Suprapubic skin (tissue), 3 donors: ENCODE measurements at regions not wholly inside any gene's neighbourhood (a gene's known extent, or its start where the extent isn't known, plus 50 kb on each side); places are given as distances from the start of the nearest gene placed in this dataset.

Experiments used
- CTCF ChIP-seq, 2 donors: fragments of 200-600 bp in 1 of 2; fragments of 450-650 bp in 1 of 2; sonication (generic) in 1 of 2; IDR thresholded peaks; one replicate each; pipeline ENCODE4 v1.5.1; 2016 to 2019; ENCODE audit warnings: antibody characterized with exemption in 2 of 2, mild to moderate bottlenecking in 1 of 2, moderate library complexity in 1 of 2
- EP300 ChIP-seq: sonication (generic); formaldehyde crosslinking; IDR thresholded peaks from one replicate; pipeline ENCODE4 v1.6.1; 2017; ENCODE audit warnings: antibody characterized with exemption

GRCh38 chr18:56189615-56190014, 448.8 kb downstream of the TXNL1 start:
- TF ChIP-seq CTCF (IDR thresholded peaks at IDR 0.05) (no peak), EP300 (no peak)
